Left renal pelvis (tissue), 4 donors: ENCODE measurements at regions not wholly inside any gene's neighbourhood (a gene's known extent, or its start where the extent isn't known, plus 50 kb on each side); places are given as distances from the start of the nearest gene placed in this dataset.

ENCODE experiments used
- DNase-seq, 4 donors: peaks; one replicate each; pipeline ENCODE4 v3.0.0-alpha.2; 2013; ENCODE audit warnings: low read depth in 4 of 4, low spot score in 3 of 4

GRCh38 chr15:98438907-98439306 lies 209.4 kb upstream of the IGF1R start:
- no peak for DNase-seq

GRCh38 chr15:98439523-98439942 lies 208.8 kb upstream of the IGF1R start:
- no peak for DNase-seq

- DNase-seq, result no peak
Measured at GRCh38 chr15:98440917-98441316, 207.4 kb upstream of the IGF1R start.

GRCh38 chr15:98441599-98441998 lies 206.7 kb upstream of the IGF1R start:
- no peak for DNase-seq

DNA sequence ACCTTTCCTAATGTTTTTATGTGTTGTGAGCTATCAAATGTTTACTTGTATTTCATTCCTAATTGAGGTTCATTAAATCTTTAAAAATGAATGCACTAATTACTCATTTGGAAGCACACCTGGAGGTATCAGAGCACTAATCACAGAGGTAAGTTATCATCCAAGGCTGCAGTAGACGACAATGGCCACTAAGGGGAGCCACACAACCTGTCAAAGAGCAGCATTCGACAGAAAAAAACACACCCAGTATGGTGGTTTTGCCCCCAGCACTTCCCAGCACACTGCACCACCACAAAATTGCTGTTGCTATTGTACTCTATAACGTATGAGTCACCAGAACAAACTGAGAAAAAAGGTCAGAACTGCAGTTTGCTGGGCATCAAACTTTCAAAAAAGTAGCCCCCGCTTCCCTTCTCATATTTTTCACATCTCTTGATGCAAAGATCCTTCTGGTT lies 205.9 kb upstream of the IGF1R start:
- DNase-seq, result peak in 1 of 4 donors; percentile 53

DNA sequence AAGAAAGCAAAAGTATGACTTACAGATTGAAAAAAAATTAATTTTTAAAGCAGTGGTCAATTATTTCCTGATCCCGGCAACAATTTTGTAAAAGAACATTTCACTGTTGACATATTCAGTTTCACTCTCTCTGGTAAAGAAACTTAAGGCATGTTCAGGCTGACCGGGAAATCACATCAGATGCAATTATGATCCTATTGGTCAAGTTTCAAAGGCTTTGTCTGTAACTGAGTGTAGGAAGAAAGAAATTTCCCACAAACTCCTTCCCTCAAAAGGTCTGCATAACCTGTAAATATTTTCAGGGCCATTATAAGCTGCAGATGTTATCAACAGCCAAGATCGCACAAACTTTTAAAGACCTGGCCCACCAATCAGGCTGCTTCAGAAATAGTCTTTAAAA lies 205.4 kb upstream of the IGF1R start:
- no peak for DNase-seq

GRCh38 chr15:98443526-98443925 lies 204.8 kb upstream of the IGF1R start:
- no peak for DNase-seq

DNA sequence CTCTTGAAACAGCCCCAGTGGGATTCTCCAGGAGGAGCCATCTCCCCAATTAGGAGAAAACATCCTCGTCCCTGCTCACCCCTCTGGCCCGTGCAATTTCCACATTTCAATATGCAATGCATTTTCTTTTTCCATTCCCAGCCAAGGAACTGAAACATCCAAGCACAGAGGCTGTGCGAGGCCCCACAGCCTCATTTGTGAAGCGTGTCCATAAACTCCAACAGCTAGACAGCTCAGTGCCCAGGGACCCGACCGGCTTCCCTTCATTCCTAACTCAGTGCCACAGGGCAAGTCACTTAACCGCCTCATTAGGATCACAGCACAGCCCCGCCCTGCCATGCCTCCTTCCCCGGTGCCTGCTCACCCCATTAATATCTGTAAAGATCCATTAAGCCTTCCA lies 204.2 kb upstream of the IGF1R start:
- DNase-seq, result no peak

DNA sequence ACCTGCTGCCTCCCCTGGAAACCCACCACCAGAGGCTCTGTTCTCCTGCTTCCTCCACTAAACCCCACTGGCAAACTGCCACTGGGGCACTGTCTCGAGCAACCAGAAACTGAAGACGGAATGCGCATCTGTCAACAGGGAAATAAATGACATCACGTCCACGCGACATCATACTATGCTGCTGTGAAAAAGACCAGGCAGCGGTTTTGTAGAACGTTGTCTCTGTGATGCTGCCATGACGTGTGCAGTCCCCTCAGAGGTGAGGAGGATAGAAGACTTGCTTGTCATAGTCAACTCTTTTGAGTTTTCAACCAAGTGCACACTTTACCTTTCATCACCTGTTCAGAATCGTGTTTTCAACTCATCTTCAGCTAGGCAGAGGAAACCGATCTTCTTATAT lies 203.0 kb upstream of the IGF1R start:
- no peak for DNase-seq

- DNase-seq, result no peak
Measured at GRCh38 chr15:98446083-98446482, 202.3 kb upstream of the IGF1R start.

DNA sequence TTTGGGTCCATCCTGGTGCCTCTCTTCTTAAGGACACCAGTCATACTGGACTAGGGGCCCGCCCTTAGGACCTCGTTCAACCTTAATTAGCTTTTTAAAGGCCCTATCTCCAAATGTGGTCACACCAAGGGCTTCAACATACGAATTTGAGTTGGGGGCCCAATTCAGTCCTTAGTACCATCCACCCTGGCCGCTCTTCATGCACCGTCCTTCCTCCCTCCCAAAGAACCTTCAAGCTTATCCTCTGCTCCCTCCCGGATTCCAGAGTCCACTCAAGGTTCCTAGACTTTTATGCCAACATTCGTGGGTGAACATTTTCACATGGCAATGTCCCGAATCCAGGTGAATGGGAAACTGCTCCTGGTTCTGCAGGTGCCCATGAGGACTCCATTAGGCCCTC lies 201.3 kb upstream of the IGF1R start:
- DNase-seq, result no peak

- DNase-seq, result no peak
Measured at GRCh38 chr15:98451236-98451635, 197.1 kb upstream of the IGF1R start.

- no peak for DNase-seq
Measured at GRCh38 chr15:98452238-98452637, 196.1 kb upstream of the IGF1R start.

DNA sequence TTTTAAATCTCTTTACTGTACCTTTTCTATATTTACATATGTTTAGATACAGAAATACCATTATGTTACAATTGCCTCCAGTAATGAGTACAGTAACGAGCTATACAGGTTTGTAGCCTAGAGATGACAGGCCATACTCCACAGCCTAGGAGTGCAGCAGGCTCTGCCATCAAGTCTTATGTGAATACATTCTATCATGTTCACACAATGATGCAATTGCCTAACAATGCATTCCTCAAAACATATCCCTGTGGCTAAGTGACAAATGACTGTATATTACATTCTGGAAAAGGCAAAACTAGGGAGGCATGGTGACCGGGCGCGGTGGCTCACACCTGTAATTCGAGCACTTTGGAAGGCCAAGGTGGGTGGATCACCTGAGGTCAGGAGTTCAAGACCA lies 192.4 kb upstream of the IGF1R start:
- DNase-seq, result no peak

DNA sequence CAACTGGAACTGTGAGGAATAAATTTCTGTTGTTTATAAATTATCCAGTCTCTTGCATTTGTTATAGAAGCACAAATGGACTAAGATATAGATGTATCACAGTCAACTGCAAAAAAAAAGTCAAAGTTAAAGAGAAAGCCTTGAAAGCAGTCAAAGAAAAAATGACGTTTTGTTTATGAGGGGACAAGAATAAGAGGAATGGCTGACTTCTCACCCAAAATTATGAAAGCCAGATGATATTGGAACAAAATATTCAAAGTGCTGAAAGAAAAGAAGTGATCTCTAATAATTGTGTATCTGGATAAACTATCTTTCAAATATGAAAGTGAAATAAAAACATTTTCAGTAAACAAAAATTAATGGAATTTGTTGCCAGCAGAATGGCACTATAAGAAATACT lies 171.8 kb upstream of the IGF1R start:
- no peak for DNase-seq

GRCh38 chr15:98480844-98481243 lies 167.5 kb upstream of the IGF1R start:
- no peak for DNase-seq

DNA sequence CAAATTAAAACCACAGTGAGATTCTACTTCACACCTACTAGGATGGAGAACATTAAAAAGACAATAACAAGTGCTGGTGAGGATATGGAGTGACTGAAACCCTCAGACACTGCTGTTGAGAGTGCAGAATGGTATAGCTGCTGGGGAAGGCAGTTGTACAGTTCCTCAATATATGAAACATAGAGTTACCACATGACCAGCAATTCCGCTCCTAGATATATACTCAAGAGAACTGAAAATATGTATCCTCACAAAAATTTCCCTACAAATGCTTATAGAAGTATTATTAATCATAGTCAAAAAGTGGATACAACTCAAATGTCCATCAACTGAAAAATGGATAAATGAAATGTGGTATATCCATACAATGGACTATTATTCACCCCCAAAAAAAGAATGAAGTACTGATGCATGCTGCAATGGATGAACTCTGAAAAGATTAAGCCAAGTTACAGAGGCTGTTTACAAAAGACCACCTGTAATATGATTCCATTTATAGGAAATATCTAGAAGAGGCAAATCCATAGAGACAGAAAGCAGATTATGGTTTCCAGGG lies 164.7 kb upstream of the IGF1R start:
- no peak for DNase-seq

- DNase-seq, result no peak
Measured at GRCh38 chr15:98484914-98485313, 163.4 kb upstream of the IGF1R start.

DNA sequence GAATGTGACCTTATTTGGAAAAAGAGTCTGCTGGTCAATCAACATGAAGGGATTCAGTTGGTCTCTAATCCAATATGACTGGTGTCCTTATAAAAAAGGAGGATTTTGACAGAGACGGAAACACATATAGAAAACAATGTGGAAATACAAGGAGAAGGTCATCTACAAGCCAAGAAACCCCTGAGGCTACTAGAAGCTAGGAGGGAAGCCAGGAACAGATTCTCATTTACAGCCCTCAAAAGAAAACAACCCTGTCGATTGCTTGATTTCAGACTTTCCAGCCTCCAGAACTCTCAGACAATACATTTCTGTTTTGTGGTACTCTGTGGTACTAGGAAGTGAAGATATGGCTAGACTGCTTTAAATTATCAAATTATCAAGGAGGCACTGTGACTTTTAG lies 162.9 kb upstream of the IGF1R start:
- DNase-seq, result no peak

GRCh38 chr15:98493966-98494511 lies 154.3 kb upstream of the IGF1R start:
- no peak for DNase-seq

GRCh38 chr15:98501192-98501591 lies 147.1 kb upstream of the IGF1R start:
- no peak for DNase-seq

- DNase-seq, result no peak
Measured at GRCh38 chr15:98501632-98502031, 146.7 kb upstream of the IGF1R start.

GRCh38 chr15:98503970-98504369 lies 144.4 kb upstream of the IGF1R start:
- DNase-seq, result no peak
